GM12872 (cell line): ENCODE measurements at regions not wholly inside any gene's neighbourhood (a gene's known extent, or its start where the extent isn't known, plus 50 kb on each side); places are given as distances from the start of the nearest gene placed in this dataset.

ENCODE experiments used
- TF ChIP-seq, protein P1 (sequence below): IDR thresholded peaks from 3 replicates; pipeline ENCODE4 v1.5.1; 2011; ENCODE audit warnings: low read depth, mild to moderate bottlenecking, low read length, moderate library complexity; ENCODE audit not compliant: insufficient read depth

- TF ChIP-seq, protein P1, sequence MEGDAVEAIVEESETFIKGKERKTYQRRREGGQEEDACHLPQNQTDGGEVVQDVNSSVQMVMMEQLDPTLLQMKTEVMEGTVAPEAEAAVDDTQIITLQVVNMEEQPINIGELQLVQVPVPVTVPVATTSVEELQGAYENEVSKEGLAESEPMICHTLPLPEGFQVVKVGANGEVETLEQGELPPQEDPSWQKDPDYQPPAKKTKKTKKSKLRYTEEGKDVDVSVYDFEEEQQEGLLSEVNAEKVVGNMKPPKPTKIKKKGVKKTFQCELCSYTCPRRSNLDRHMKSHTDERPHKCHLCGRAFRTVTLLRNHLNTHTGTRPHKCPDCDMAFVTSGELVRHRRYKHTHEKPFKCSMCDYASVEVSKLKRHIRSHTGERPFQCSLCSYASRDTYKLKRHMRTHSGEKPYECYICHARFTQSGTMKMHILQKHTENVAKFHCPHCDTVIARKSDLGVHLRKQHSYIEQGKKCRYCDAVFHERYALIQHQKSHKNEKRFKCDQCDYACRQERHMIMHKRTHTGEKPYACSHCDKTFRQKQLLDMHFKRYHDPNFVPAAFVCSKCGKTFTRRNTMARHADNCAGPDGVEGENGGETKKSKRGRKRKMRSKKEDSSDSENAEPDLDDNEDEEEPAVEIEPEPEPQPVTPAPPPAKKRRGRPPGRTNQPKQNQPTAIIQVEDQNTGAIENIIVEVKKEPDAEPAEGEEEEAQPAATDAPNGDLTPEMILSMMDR, result no peak
Observed at GRCh38 chr12:20272161-20272560, 96.2 kb upstream of the PDE3A start.

GRCh38 chr12:20272801-20273200, 95.5 kb upstream of the PDE3A start:
- TF ChIP-seq, protein P1, result no peak

GRCh38 chr12:20274008-20274407, 94.3 kb upstream of the PDE3A start:
- TF ChIP-seq, protein P1, result no peak

GRCh38 chr12:20278276-20278675, 90.1 kb upstream of the PDE3A start:
- TF ChIP-seq, protein P1, result no peak

GRCh38 chr12:20280515-20280914, 87.8 kb upstream of the PDE3A start:
- TF ChIP-seq, protein P1, result no peak

DNA sequence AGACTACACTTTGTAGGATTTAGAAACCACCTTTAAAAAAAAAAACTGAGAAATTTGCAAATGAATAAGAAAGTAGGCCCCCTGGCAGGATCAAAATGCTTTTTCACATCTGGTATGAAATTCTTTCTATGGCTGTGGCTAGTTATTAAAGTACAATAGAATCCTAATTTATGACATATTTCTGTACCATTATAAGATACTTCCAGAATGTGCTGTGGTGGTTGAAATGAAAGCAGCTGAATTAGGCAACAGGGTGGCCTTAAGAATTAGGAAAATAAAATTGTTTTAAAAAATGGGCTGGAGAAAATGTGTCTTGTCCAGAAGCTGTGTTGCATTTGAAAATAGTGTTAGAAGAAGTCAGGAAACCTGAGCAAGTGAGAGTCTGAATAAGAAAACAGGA, 85.9 kb upstream of the PDE3A start:
- TF ChIP-seq, protein P1, result no peak

GRCh38 chr12:20283482-20283881, 84.9 kb upstream of the PDE3A start:
- TF ChIP-seq, protein P1, result no peak

DNA sequence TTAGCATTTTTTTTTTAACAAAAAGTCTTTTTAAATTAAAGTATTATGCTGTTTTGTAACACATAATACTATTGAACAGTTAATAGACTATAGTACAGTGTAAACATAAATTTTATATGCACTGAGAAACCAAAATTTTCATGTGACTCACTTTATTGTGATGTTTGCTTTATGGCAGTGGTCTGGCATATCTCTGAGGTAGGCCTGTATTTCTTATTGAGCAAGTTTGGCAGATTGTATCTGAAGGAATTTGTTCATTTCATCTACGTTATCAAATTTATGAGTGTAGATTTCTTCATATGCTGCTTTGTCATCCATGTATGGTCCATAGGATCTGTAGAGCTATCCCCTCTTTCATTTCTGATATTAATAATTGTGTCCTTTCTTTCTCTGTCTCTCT, 78.8 kb upstream of the PDE3A start:
- TF ChIP-seq, protein P1, result no peak
